GM12875 (cell line): ENCODE measurements at regions not wholly inside any gene's neighbourhood (a gene's known extent, or its start where the extent isn't known, plus 50 kb on each side); places are given as distances from the start of the nearest gene placed in this dataset.
A peak's percentile ranks its signal among the peaks of the same experiment; 100 is the strongest.
"Not testable (repeated sequence)": the region's sequence is repeated elsewhere in the genome, so short reads cannot be mapped to it uniquely, and the experiment has no call there.

Experiments used
- H3K4me3 ChIP-seq: one replicate; pipeline ENCODE4 v1.5.1; 2011; ENCODE audit warnings: low read depth, low read length, control low read depth
- TF ChIP-seq, protein P1 (sequence below): IDR thresholded peaks from 2 replicates; pipeline ENCODE4 v1.5.1; 2011; ENCODE audit warnings: low read depth, mild to moderate bottlenecking, control low read depth, inconsistent platforms, low read length, moderate library complexity, borderline replicate concordance; ENCODE audit not compliant: insufficient read depth

DNA sequence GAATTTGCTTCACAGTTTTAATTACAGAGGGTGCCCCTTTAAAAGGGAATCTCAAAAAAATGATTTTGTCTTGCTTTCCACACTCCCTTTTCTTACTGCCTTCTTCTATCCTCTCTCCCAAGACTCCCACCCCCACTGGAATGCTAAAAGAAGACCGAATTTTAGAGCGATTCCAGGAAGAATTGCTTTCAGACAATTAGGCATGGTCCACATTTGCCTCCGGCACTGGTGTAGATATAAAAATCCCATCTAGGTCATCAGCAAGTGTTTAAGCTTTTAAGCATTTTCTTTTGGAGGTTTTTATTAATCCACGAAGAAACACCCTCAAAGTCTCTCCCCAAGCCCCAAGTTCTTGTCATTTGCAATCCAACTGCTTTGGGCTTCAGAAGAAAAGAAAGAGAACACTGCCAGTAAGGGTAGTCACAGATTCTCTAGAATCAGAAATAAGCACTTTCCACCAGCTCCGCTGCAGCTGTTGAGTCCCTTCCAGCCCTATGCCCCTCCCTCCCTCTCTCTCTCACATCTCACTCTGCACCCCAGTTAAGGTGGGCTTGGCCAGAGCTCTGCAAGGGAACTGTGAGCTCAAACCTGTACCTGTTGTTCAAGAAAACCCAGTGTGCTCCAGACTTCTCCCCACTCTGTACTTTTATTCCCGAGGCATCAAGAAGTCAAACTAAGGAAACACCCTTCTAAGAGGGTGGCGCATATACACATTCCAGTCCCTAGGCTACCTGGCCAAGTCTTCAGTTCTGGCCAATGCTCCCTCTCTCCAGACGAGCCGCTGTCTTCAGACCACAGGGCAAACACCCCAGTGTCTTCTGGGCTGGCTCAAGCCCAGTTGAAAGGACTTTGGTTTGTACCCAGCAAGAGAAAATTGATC is 170.2 kb downstream of the RGS9 start:
- TF ChIP-seq, protein P1, sequence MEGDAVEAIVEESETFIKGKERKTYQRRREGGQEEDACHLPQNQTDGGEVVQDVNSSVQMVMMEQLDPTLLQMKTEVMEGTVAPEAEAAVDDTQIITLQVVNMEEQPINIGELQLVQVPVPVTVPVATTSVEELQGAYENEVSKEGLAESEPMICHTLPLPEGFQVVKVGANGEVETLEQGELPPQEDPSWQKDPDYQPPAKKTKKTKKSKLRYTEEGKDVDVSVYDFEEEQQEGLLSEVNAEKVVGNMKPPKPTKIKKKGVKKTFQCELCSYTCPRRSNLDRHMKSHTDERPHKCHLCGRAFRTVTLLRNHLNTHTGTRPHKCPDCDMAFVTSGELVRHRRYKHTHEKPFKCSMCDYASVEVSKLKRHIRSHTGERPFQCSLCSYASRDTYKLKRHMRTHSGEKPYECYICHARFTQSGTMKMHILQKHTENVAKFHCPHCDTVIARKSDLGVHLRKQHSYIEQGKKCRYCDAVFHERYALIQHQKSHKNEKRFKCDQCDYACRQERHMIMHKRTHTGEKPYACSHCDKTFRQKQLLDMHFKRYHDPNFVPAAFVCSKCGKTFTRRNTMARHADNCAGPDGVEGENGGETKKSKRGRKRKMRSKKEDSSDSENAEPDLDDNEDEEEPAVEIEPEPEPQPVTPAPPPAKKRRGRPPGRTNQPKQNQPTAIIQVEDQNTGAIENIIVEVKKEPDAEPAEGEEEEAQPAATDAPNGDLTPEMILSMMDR, result no peak
- H3K4me3 ChIP-seq, result no peak overlapping the region

DNA sequence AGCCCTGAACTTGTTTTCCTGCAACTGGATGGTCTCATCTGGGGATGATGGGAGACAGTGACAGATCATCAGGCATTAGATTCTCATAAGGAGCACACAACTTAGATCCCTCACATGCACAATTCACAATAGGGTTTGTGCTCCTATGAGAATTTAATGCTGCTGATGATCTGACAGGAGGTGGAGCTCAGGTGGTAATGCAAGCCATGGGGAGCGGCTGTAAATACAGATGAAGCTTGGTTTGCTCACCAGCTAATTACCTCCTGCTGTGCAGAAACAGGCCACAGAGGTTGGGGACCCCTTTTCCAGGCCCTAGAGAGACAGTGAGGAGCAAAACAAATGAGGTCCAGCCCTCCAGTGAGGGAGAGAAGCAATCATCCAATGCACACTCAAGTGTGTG is 168.6 kb downstream of the RGS9 start:
- H3K4me3 ChIP-seq, result no peak overlapping the region
- TF ChIP-seq, protein P1, result no peak

DNA sequence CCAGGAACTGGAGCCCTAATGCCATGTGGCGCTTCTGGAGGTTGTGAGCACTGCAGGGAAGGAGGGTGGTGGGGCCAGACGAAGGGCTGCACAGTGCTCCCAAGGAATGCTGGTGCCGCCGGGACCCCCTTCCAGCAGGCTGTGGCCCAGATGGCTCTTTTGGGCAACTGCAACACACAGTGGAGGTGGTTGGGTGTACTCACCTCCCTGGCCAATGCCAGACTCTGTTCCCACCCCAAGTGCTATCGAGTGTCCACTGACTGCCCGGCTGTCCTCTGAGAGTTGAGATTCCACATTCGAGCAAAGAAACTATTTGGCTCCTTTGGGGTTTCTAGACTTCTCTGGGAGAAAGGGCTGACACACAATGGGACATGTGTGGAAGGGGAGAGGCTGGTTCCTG is 167.9 kb downstream of the RGS9 start:
- H3K4me3 ChIP-seq, result no peak overlapping the region
- TF ChIP-seq, protein P1, result no peak

DNA sequence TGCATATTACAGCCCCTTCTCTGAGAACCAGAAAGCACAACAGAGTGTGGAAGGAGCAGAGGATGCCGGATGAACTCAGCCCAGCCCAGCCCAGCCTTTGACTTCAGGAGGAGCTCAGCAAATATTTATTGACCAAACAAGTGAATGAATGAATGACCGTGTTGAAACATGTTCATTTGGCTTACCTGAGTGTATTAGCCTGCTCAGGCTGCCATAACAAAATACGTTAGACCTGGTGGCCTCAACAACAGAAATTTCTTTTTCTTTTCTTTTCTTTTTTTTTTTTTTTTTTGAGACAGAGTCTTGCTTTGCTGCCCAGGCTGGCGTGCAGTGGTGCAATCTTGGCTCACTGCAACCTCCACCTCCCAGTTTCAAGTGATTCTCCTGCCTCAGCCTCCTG is 164.7 kb downstream of the RGS9 start:
- H3K4me3 ChIP-seq, result not testable (repeated sequence)

DNA sequence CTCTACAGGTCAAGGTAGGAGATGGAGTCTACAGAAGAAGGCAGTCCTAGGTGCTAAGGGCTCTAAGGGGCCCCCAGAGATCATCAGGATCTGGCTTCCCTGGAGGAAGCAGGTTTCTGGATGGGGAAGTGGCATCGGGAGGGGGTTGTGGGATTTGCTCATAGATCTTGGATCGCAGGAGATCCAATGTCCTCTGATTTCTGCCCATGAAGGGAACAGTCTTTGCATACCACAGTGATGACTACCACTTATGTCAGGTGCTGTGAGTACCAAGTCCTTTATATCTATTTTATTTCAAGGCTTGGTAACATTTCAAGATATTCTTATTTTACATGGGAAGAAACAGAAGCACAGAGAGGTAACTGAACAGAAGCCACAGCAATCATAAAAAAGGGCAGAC is 164.0 kb downstream of the RGS9 start:
- H3K4me3 ChIP-seq, result no peak overlapping the region
- TF ChIP-seq, protein P1, result no peak

DNA sequence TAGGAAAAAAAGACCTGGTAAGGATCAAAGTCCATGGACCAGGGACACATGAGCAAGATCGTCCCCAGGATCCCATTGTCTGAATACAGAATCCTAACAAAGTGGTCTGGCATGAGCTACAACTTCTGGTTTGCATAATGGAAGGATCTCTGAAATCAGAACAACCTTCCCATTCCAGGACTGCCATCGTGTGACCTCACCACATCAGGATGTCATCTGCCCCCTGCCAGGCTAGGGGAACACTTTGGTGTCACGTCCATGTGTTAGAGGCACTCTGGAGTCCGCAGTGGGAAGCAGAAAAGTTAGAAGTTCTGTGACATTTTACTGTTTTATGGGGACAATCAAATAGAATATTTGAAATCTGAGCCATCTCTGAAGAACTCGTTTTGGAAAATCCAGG is 160.7 kb downstream of the RGS9 start:
- no peak overlapping the region for H3K4me3 ChIP-seq
- TF ChIP-seq, protein P1, result no peak

DNA sequence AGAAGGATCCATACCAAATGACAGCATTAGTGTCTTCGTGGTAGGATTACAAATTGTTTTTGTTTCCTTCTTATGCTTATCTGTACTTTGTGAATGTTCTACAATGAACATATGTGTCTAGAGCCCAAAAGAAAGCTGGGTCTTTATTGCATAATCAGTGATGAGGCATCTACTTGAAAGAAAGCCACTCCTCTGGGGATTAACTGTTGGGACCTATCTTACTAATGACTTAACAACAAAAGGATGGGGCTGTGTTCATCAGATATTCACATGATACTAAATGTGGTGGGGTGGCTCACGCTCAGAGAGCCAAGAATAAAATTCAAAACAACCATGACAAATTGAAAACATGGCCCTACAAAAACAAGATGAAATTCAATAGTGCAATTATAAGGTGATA is 160.2 kb downstream of the RGS9 start:
- TF ChIP-seq, protein P1, result no peak
- no peak overlapping the region for H3K4me3 ChIP-seq

DNA sequence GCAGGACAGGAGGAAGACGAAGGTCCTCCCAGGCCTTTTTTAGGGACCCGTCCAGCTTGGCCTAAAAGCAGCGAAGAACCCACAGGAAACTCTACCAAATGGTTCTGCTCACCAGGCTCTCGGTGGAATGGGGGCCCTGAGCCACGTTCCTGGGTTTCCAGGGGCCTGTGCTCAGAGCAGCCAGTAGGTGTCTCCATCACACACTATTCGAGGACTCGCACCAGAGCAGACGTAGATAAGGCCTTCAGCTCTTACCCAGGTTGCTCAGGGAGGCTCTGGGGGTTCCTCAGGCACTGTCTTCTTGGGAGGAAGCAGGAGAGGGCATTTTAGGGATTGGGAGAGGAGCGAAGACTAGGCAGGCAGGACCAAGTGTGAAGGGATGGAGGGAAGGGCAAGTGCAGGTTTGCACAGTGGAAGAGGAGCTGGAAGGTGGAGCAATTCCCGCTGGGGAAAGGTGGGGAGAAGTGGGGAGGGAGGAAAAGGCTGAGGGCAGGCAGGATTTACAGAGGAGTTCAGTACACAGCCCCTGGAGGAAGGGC is 157.1 kb downstream of the RGS9 start:
- TF ChIP-seq, protein P1, result peak; percentile 79

More for the DNA sequence above, 157.1 kb downstream of the RGS9 start:
- H3K4me3 ChIP-seq, result no peak overlapping the region
